ENCODE measurements at regions not wholly inside any gene's neighbourhood (a gene's known extent, or its start where the extent isn't known, plus 50 kb on each side); places are given as distances from the start of the nearest gene placed in this dataset.

GRCh38 chr3:117084277-117084676, 374.7 kb downstream of the TUSC7 start:
- Histone ChIP-seq H3K27me3 (no peaks in the 10 kb centered on the region), H3K4me3 (no peak overlapping the region), H3K36me3 (no peaks in the 10 kb centered on the region), H3K9ac (ENCODE audit: low read depth in 2 of 2, low read length in 2 of 2) (no peak overlapping the region), H3K4me1 (no peaks in the 10 kb centered on the region), H3K27ac (no peak overlapping the region), H3K9me3 (no peaks in the 10 kb centered on the region)
- no peak for DNase-seq
- TF ChIP-seq, protein P1, sequence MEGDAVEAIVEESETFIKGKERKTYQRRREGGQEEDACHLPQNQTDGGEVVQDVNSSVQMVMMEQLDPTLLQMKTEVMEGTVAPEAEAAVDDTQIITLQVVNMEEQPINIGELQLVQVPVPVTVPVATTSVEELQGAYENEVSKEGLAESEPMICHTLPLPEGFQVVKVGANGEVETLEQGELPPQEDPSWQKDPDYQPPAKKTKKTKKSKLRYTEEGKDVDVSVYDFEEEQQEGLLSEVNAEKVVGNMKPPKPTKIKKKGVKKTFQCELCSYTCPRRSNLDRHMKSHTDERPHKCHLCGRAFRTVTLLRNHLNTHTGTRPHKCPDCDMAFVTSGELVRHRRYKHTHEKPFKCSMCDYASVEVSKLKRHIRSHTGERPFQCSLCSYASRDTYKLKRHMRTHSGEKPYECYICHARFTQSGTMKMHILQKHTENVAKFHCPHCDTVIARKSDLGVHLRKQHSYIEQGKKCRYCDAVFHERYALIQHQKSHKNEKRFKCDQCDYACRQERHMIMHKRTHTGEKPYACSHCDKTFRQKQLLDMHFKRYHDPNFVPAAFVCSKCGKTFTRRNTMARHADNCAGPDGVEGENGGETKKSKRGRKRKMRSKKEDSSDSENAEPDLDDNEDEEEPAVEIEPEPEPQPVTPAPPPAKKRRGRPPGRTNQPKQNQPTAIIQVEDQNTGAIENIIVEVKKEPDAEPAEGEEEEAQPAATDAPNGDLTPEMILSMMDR (IDR thresholded peaks at IDR 0.05): no peak
- intact Hi-C loops (cut with DNase I): no loop called here

DNA sequence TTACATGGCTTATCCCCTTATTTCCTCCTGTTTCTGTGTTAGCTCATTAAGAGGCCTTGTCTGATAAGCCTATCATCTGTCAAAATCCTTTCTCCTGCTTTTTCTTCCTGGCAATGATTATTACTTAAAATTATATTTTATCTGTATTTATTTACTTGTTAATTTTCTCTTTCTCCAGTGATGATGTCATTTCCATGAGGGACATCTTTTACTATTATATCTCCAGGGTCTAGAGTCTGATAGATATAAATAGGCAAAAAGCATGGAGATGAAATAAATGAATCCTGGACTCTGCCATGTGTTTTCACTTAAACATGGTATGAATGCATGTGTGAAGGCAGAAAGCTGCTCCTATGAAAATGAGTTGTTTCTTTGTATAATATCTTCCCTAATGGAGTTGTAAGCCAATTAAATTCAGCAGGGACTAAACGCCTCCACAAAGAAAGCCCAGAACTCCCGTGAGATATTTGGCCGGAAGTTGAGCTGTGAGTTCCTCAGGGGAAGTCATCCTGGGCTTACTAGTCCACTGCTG, 375.2 kb downstream of the TUSC7 start:
- no peak for DNase-seq
- Histone ChIP-seq H3K27me3 (no peaks in the 10 kb centered on the region), H3K4me3 (no peak overlapping the region), H3K27ac (no peak overlapping the region), H3K9me3 (no peaks in the 10 kb centered on the region), H3K4me1 (no peaks in the 10 kb centered on the region), H3K36me3 (no peaks in the 10 kb centered on the region), H3K9ac (ENCODE audit: low read depth in 2 of 2, low read length in 2 of 2) (no peak overlapping the region)
- TF ChIP-seq, protein P1 (IDR thresholded peaks at IDR 0.05): no peak
- intact Hi-C loops (cut with DNase I): no loop called here

DNA sequence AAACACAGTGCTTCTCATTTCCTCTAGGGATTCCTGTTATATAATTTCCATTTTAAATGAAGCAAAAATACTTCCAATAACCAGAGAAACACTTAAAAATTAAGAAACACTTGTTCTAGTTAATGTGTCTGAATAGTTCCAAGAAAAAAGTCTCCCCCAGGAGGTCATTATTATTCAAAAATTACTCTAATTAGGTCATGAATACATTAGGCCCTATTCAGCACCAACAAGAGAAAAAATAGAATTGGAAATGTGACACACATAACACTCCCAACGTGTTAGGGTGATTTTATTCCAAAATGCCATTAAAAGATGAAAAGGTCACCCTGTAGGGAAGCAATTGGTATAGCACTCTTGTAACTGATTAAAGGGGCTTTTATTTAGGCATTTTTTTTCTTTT, 382.1 kb downstream of the TUSC7 start:
- no peak for DNase-seq
- TF ChIP-seq, protein P1 (IDR thresholded peaks at IDR 0.05): no peak
- Histone ChIP-seq H3K9ac (ENCODE audit: low read depth in 2 of 2, low read length in 2 of 2) (no peak overlapping the region), H3K4me3 (no peak overlapping the region), H3K4me1 (no peaks in the 10 kb centered on the region), H3K27ac (no peak overlapping the region), H3K9me3 (no peaks in the 10 kb centered on the region), H3K27me3 (no peaks in the 10 kb centered on the region), H3K36me3 (no peaks in the 10 kb centered on the region)
- intact Hi-C loops (cut with DNase I): no loop called here

- H3K27me3 ChIP-seq: no peaks in the 10 kb centered on the region
- H3K9ac ChIP-seq (ENCODE audit: low read depth in 2 of 2, low read length in 2 of 2): no peak overlapping the region
- H3K4me1 ChIP-seq: no peaks in the 10 kb centered on the region
- no peaks in the 10 kb centered on the region for H3K9me3 ChIP-seq
- intact Hi-C loops (cut with DNase I): no loop called here
- TF ChIP-seq, protein P1 (IDR thresholded peaks at IDR 0.05): no peak
- no peak overlapping the region for H3K4me3 ChIP-seq
- no peak for DNase-seq
- H3K36me3 ChIP-seq: no peaks in the 10 kb centered on the region
- H3K27ac ChIP-seq: no peak overlapping the region
Observed at GRCh38 chr3:117096549-117096948, 387.0 kb downstream of the TUSC7 start.

DNA sequence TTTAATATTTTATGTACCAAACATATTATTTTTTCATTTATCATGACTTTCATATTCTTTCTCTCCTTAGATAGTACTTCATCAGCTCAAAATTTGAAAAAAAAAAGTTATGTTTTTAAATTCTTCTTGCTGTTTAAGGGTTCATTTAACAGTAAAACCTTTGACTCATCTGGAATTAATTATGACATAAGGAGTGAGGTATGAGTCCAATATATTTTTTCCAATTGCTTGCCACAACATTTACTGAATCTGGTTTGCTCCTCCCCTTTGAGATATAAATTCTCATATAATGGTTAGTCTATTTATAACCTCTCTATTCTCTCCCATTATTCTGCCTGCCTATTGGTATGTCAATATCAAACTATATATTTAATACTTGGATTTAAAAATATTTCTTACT, 387.8 kb downstream of the TUSC7 start:
- Histone ChIP-seq H3K9me3 (no peaks in the 10 kb centered on the region), H3K27ac (no peak overlapping the region), H3K27me3 (no peaks in the 10 kb centered on the region), H3K9ac (ENCODE audit: low read depth in 2 of 2, low read length in 2 of 2) (no peak overlapping the region), H3K4me3 (no peak overlapping the region), H3K4me1 (no peaks in the 10 kb centered on the region), H3K36me3 (no peaks in the 10 kb centered on the region)
- DNase-seq: no peak
- TF ChIP-seq, protein P1 (IDR thresholded peaks at IDR 0.05): no peak
- intact Hi-C loops (cut with DNase I): no loop called here

Measured in colonic mucosa (tissue), 4 donors.